Prostate gland (tissue), 2 donors: ENCODE measurements at regions not wholly inside any gene's neighbourhood (a gene's known extent, or its start where the extent isn't known, plus 50 kb on each side); places are given as distances from the start of the nearest gene placed in this dataset.

Experiments
- CTCF ChIP-seq, 4 experiments: fragments of 200-600 bp in 2 of 4; fragments of 450-650 bp in 2 of 4; sonication (generic) in 2 of 4; IDR thresholded peaks; 1 replicate in 3 of 4; 2 replicates in 1 of 4; pipeline ENCODE4 v1.5.1; 2016 to 2019; ENCODE audit warnings: antibody characterized with exemption in 4 of 4, mild to moderate bottlenecking in 2 of 4, moderate library complexity in 2 of 4
- POLR2A ChIP-seq: fragments of 450-650 bp; IDR thresholded peaks from one replicate; pipeline ENCODE4 v1.6.1; 2016; ENCODE audit warnings: antibody characterized with exemption, mild to moderate bottlenecking

- TF ChIP-seq CTCF (IDR thresholded peaks at IDR 0.05), result no peak
- TF ChIP-seq POLR2A, result no peak
These were observed 315.2 kb downstream of the DCDC2C start for GRCh38 chr2:4018535-4018934.
